ENCODE measurements at regions not wholly inside any gene's neighbourhood (a gene's known extent, or its start where the extent isn't known, plus 50 kb on each side); places are given as distances from the start of the nearest gene placed in this dataset.
A peak's percentile ranks its signal among the peaks of the same experiment; 100 is the strongest.

DNA sequence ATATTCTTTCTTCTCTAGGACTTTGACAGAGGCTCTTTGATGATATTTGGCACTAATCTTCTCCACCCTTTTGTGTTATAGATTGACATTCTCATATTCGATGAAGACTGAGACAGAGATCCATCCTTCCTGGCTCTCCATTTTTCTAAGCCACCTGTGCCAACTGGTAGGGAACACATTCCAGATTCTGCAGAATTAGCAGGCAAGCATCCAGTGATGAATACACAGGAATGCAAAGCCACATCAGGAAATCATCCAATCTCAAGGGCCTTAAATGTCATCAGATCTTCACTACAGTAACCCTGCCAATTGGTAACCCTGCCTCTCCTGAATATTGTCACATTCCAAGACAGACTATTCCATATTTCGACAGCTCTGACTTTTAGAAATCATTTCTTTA lies 718.4 kb upstream of the API5 start:
- 83% methylated on average over 2 of the region's 2 CpGs for WGBS (ENCODE audit: insufficient coverage)
- Mint-ChIP-seq H3K27me3 (ENCODE audit: low read depth in 3 of 3) (no peaks in the 10 kb centered on the region), H3K4me3 (no peak overlapping the region), H3K27ac (no peak overlapping the region), H3K9me3 (peaks cover 0 to 2% (median 0%) of the 10 kb centered on the region in 7 donors), H3K4me1 (no peaks in the 10 kb centered on the region), H3K36me3 (no peaks in the 10 kb centered on the region)
- no peak overlapping the region for H3K4me2 ChIP-seq (replicated peaks; ENCODE audit: extremely low read depth, low read length, poor library complexity, severe bottlenecking)
- no peak overlapping the region for H3K4me3 ChIP-seq (replicated peaks in 1 of 3; ENCODE audit: low read depth in 2 of 3, low read length in 3 of 3)
- H4K20me1 ChIP-seq (ENCODE audit: insufficient read depth, low read length): no peaks in the 10 kb centered on the region
- H3K9me3 ChIP-seq (replicated peaks in 1 of 2; ENCODE audit: control insufficient read depth in 1 of 2, insufficient read depth in 1 of 2, low read length in 2 of 2): no peaks in the 10 kb centered on the region
- no peaks in the 10 kb centered on the region for H3K27me3 ChIP-seq (ENCODE audit: control insufficient read depth in 2 of 2, insufficient read depth in 2 of 2, low read length in 2 of 2)
- intact Hi-C loops (cut with micrococcal nuclease): no loop called here
- H3K79me2 ChIP-seq (ENCODE audit: insufficient read depth, low read length): no peaks in the 10 kb centered on the region
- H3K36me3 ChIP-seq (replicated peaks in 1 of 2; ENCODE audit: control insufficient read depth in 1 of 2, insufficient read depth in 2 of 2, low read length in 2 of 2): no peaks in the 10 kb centered on the region
- no peak overlapping the region for H3K27ac ChIP-seq (ENCODE audit: low read depth in 1 of 2, low read length in 2 of 2)
- H3K9ac ChIP-seq (ENCODE audit: insufficient read depth, low read length, poor library complexity, severe bottlenecking): no peak overlapping the region
- no peaks in the 10 kb centered on the region for H3K4me1 ChIP-seq (ENCODE audit: control insufficient read depth in 1 of 2, insufficient read depth in 2 of 2, low read length in 2 of 2)
- TF ChIP-seq, protein P1, sequence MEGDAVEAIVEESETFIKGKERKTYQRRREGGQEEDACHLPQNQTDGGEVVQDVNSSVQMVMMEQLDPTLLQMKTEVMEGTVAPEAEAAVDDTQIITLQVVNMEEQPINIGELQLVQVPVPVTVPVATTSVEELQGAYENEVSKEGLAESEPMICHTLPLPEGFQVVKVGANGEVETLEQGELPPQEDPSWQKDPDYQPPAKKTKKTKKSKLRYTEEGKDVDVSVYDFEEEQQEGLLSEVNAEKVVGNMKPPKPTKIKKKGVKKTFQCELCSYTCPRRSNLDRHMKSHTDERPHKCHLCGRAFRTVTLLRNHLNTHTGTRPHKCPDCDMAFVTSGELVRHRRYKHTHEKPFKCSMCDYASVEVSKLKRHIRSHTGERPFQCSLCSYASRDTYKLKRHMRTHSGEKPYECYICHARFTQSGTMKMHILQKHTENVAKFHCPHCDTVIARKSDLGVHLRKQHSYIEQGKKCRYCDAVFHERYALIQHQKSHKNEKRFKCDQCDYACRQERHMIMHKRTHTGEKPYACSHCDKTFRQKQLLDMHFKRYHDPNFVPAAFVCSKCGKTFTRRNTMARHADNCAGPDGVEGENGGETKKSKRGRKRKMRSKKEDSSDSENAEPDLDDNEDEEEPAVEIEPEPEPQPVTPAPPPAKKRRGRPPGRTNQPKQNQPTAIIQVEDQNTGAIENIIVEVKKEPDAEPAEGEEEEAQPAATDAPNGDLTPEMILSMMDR (IDR thresholded peaks at IDR 0.05): no peak
- no peak for DNase-seq
- no peak overlapping the region for H2AFZ ChIP-seq (ENCODE audit: insufficient read depth, low read depth, low read length, poor library complexity, severe bottlenecking)

DNA sequence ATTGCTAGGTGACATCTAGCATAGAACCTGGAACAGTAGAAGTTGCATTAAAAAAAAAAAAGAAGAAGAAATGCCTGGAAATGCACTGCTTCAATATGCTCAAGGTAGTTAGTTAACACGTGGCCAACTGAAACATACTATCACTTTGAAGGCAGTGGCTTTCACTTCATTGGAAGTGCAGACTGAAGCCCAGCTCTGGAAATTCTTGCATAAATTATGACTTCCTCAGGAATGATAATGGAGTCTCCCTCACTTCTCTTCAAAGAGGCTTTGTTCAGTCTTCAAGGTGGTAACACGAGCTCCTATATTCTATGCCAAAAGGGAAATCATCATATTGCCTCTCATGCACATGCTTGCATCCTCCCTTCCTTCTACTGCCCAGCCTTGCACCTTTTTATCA lies 715.9 kb upstream of the API5 start:
- Histone ChIP-seq H3K9ac (ENCODE audit: insufficient read depth, low read length, poor library complexity, severe bottlenecking) (no peak overlapping the region), H3K4me3 (replicated peaks in 1 of 3; ENCODE audit: low read depth in 2 of 3, low read length in 3 of 3) (no peak overlapping the region), H4K20me1 (ENCODE audit: insufficient read depth, low read length) (no peaks in the 10 kb centered on the region), H3K4me1 (ENCODE audit: control insufficient read depth in 1 of 2, insufficient read depth in 2 of 2, low read length in 2 of 2) (no peaks in the 10 kb centered on the region), H3K27me3 (ENCODE audit: control insufficient read depth in 2 of 2, insufficient read depth in 2 of 2, low read length in 2 of 2) (no peaks in the 10 kb centered on the region), H2AFZ (ENCODE audit: insufficient read depth, low read depth, low read length, poor library complexity, severe bottlenecking) (no peak overlapping the region), H3K36me3 (replicated peaks in 1 of 2; ENCODE audit: control insufficient read depth in 1 of 2, insufficient read depth in 2 of 2, low read length in 2 of 2) (no peaks in the 10 kb centered on the region), H3K4me2 (replicated peaks; ENCODE audit: extremely low read depth, low read length, poor library complexity, severe bottlenecking) (no peak overlapping the region), H3K27ac (ENCODE audit: low read depth in 1 of 2, low read length in 2 of 2) (no peak overlapping the region), H3K79me2 (ENCODE audit: insufficient read depth, low read length) (no peaks in the 10 kb centered on the region), H3K9me3 (replicated peaks in 1 of 2; ENCODE audit: control insufficient read depth in 1 of 2, insufficient read depth in 1 of 2, low read length in 2 of 2) (no peaks in the 10 kb centered on the region)
- no peaks in the 10 kb centered on the region for H3K36me3 Mint-ChIP-seq
- H3K27ac Mint-ChIP-seq: peak overlapping the region in 1 of 7 donors; percentile 12
- no peaks in the 10 kb centered on the region for H3K27me3 Mint-ChIP-seq (ENCODE audit: low read depth in 3 of 3)
- no peaks in the 10 kb centered on the region for H3K4me1 Mint-ChIP-seq
- WGBS (ENCODE audit: insufficient coverage): 40% methylated on average over 1 of the region's 2 CpGs
- TF ChIP-seq, protein P1 (IDR thresholded peaks at IDR 0.05): no peak
- H3K9me3 Mint-ChIP-seq: peaks cover 0 to 2% (median 0%) of the 10 kb centered on the region in 7 donors
- intact Hi-C loops (cut with micrococcal nuclease): no loop called here
- no peak overlapping the region for H3K4me3 Mint-ChIP-seq
- no peak for DNase-seq
